HuH-7 (cell line): ENCODE measurements at regions not wholly inside any gene's neighbourhood (a gene's known extent, or its start where the extent isn't known, plus 50 kb on each side); places are given as distances from the start of the nearest gene placed in this dataset.
"Not testable (repeated sequence)": the region's sequence is repeated elsewhere in the genome, so short reads cannot be mapped to it uniquely, and the experiment has no call there.

Experiments used
- DNase-seq: peaks from one replicate; pipeline ENCODE4 v3.0.0; 2011; ENCODE audit warnings: low spot score

DNA sequence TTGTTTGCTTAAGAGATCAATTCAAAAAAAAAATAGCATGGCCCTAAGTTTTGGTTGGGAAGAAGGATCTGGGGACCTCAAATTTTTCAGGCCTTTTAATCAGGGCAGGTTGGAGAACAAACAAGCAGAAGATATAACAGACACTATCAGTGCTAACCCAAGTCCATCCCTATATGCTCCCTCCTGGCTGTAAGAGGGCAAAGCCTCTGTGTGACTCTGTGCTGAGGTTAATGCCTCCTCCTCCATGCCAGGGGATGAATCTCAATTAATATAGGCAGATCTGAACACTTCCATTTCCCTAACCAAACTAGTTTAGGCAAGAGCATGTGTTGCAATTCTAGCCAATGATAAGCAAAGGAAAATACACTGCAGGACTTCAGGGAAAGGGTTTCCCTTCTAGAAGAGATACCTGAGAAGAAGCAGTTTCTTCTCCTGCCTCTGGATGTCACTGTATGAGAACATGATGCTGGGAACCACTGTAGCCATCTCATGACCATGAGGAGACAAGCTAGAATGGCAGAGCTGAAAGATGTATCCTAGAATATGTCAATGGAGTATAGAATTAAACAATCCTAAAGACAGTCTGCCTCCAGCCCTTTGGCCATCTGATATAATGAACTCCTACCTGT lies 76.0 kb downstream of the CHD9NB start:
- DNase-seq = peak; percentile 17

DNA sequence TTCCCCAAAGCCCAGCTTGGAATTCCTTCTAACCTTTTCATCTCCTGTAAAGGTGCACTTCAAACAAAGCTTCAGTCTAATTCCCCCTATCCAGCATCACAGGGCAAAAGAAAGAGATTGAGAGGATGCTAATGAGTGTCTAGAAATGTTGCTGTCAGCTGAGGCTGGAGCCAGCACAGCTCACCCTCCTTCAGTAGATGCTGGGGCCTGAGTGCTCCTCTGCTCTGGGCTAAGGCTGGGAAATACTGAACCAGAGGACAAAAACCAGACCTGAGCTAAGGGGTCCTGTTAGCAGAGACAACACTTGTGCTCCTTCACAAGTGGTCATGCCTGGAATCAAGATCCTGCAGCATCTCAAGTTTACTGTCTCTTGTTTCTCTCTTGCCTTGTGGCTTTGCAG lies 85.0 kb downstream of the CHD9NB start:
- no peak for DNase-seq

DNA sequence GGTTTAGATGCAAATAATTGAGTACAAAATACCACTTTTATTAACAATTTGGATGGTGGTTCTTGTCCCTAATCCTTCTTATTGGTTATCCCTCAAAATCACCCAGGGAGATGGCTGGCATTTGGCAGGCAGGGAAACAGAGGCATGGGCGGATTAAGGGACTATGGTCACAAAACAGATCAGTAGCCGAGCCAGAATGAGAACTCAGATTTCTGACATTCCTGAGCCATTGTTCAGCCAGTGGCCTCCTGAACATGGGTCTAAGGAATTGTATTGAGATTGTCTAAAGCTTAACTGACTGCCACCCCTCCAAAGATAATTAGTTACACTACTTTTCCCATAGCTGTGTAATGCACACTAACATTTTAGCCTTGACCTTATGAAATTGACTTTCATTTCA lies 88.4 kb downstream of the CHD9NB start:
- no peak for DNase-seq

DNA sequence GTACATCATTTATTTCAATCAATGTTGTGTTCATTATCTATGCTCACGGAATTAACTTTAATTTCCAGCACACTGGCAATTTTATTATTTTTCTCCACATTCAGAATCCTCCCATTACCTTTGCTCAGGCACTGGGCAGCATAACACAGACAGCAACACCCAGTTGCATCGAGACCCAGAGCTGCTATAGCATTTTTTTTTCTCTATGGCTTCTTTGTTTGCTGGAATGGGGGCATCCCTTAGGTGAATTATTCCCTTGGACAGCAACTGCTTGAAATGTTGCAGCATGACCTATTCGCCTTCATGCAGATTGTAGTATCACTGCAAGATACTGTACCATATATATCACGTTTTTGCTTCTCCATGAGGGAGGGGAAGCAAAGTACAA lies 88.8 kb downstream of the CHD9NB start:
- no peak for DNase-seq

DNA sequence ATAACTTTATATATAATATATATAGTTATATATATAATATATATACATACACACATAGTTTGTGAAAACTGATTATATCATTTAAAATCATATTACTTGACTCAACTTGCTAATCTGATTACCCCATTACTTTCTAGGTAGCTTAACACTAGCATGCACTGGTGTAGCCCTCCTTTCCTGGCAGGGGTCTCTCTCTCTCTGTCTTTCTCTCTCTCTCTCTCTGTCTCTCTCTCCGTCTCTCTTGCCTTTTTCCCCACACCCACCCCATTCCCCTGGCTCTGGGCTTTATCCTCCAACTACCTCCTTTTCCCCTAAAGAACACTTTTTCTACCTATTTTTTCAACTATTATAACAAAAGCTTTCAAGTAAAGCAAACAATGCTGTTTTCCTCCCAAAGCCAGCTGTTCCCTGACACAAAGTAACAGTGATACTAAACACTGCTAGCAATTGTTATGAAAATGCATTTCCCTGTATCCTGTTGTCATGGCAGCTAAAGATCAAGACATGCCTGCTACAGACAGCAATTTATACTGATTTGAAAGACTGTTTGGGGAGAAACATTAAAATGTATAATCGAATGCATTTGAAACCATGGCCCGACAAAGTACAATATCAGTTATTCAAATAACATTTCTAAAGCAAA lies 89.4 kb downstream of the CHD9NB start:
- DNase-seq = no peak

DNA sequence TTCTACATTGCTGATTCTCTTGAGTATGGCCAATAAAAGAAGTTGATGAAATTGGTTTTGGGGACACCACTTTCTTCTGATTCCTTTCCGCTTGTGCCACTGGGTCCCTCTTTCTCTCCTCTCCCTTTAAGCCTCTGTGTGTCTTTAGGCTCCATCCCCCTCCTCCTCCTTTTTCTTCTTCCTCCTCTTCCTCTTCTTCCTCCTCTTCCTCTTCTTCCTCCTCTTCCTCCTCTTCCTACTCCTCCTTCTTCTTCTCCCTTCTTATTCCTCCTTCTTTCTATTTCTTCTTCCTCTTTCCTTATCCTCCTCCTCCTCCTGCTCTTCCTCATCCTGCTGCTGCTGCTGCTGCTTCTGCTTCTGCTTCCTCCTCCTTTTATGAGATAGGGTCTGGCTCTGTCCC lies 93.7 kb downstream of the CHD9NB start:
- no peak for DNase-seq

DNA sequence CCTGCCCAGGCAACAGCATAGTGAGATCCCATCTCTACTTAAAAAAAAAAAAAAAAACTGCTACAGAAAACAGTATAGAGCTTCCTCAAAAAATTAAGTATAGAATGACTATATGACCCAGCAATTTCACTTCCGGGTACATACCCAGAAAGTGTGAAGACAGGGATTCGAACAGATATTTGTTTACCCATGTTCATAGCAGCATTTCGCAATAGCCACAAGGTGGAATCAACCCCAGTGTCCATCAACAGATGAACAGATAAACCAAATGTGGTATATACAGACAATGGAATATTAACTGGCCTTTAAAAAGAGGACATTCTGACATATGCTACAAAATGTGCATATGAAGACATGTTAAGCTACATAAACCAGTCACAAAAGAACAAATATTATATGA lies 95.5 kb downstream of the CHD9NB start:
- DNase-seq = no peak

DNA sequence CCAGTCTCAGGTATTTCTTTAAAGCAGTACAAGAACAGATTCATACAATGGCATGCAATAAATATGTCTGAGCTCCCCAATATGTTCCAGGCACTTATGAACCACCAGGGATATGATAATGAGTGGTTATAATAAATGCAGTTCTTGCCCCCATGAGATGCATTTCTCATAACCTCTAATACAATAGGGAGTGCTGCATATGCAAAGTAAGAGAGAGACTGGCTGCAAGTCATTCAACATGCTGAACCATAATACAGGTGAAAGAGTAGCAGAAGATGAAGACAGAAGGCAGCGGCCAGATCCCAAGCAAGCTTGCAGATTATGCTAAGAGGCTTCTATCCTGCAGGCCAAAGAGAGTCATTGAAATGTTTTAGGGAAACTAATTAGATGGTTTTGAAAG lies 96.7 kb downstream of the CHD9NB start:
- no peak for DNase-seq

DNA sequence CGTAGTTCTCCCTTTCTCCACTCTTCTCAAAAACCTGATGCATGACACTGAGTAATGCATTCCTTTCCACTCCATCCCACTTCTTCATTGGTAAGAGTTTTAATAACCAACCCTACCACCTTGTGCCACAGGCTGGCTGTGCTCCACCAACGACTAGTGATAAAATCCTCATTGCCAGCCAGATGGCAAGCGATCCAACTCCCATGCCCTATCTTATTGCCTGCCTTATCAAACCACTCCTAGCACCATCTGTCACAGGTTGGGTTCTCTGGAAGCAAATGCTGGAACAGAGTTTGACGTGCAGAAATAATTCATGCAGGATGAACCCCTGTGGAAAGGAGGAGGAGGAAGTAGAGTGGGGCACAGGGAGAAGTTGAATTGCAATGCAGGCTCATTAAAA lies 99.5 kb downstream of the CHD9NB start:
- DNase-seq = no peak

DNA sequence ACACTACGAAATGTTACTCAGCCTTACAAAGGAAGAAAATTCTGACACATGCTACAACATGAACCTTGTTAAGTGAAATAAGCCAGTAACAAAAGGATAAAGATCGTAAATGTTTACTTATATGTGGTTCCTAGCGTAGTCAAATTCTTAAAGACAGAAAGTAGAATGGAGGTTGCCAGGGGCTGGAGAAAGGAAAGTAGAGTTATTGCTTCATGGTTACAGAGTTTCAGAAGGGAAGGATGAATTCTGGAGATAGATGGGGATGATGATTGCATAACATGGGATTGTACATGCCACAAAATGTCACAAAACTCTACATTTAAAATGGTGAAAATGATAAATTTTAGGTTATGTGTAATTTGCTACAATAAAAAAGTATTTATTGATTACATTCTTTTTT lies 103.8 kb downstream of the CHD9NB start:
- no peak for DNase-seq

DNA sequence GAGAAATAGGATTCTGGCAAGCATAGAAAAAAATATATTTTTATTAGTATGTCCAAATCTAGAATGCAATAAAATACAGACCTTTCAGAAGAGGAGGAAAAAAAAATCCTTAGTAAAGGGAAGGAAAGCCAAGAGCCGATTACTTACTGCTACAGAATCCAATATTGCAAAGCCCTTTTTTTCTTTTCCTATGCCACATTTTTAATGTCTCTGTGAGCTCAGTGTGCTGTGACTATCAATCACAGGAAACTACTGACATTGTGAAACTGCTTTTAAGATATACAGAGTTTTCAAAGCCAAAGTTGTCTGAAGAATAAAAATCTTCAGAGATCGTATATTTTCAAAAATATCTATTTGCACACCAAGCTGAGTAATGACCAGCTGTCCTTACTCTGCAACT lies 120.4 kb downstream of the CHD9NB start:
- DNase-seq = no peak

DNA sequence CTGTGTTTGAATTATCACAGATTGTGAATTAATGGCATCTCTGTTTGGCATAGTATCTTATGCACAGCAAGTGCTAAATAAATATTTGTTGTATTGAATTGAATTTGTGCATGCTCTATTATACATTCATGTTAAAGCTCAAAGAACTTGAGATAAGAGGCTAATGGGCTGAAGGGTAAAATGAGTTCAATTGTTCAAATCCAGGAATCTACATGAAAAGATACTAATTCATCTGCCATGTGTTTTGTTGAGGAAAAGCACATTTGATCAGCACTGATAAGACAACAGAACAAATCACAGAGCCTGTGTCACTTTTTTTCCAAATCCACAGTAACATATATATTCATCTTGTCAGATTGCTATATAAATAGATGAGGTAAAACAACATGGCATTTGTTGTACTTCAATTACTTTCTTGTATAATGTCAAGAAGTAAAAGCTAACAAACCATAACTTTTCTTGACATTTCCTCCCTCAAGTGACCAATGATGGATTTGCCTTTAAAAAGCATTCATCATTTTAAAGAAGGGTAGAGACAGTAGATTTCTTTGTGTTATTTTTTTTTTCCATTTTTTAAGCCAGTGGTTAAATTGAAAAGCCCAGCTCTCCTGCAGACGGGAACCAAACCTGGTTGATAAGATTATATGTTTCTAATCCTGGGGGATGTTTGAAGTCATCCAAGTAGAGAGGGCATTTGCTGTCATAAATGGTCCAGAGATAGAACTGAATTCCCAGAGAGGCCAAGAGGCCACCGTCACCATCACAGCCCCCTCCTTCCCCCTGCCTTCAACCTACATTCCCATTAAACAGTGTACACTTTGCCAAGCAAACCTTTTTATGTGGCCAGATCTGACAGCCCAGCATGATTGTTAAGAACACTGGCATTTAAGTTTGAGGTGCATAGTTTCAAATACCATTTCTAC lies 123.0 kb downstream of the CHD9NB start:
- DNase-seq = no peak

DNA sequence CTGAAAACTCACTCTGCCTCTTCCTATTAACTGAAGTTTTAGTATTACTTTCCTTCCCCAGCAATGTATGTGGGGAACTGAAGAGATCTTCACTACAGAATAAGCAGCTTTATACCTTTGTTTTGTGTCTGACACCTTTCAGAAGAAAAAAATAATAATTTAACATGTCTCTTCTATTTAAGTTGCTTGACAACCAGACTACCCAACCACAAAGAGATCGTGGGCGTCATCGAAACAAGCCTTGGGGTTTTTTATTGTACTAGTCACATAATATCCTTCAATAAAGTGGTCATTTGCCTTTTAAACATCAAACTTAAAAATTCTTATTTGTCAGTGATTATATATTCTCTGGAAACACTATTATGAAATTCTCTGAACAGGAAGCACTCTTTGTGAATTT lies 123.7 kb downstream of the CHD9NB start:
- DNase-seq = no peak

DNA sequence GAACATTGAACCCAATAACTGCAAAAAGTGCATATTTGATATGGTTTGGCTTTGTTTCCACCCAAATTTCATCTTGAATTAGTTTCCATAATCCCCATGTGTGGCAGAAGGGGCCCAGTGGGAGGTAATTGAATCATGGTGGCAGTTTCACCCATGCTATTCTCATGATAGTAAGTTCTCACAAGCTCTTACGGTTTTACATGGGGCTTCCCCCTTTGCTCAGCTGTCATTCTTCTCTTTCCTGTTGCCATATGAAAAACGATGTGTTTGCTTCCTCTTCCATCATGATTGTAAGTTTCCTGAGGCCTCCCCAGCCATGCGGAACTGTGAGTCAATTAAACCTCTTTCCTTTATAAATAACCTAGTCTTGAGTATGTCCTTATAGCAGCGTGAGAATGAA lies 127.6 kb downstream of the CHD9NB start:
- DNase-seq = no peak

DNA sequence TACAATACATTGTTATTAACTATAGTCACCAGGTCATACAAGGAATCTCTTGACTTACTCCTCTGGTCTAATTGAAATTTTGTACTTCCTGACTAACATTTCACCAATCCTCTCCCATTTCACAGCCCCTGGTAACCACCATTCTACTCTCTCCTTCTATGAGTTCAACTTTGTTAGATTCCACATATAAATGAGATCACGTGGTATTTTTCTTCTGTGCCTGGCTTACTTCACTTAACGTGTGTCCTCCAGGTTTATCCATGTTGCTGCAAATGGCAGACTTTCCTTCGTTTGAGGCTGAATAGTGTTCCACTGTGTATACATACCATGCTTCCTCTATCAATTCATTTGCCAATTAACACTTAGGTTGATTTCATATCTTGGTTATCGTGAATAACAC lies 128.5 kb downstream of the CHD9NB start:
- no peak for DNase-seq

DNA sequence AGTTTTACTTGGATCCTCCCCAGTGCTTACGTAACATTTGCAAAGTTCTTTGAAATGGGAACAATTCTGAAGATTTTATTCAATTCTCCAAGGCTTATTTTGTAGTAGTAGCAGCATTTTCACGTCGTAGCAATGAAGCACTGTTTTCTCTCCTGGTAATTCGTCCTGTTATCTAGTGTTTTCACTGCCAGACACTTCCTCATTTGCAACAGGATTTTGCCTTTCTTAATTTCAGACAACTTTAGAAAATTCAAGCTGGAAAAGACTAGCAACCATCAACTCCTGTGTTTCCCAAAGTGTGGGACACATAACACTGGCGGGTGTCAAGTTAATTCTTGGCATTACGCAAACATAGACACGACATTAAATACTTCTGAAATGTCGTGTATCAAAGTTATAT lies 131.6 kb downstream of the CHD9NB start:
- DNase-seq = no peak

DNA sequence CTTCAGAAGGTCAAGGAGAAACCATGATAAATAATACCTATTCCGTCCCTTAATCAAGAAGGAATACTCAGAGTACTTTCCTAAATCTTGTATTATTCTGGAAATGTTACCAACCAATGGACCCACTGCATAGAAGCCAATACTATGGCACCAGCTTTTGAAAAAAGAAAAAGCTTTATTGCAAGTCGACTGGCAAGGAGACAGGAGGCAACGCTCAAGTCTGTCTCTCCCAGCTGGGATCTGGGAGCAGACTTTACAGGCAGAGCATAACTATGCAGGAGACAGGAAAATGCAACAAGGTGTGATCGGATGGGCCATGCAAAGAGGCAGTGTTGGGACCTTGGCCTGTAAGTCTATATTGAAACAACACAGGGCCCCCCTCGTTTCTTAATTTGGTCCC lies 132.4 kb downstream of the CHD9NB start:
- DNase-seq = no peak

DNA sequence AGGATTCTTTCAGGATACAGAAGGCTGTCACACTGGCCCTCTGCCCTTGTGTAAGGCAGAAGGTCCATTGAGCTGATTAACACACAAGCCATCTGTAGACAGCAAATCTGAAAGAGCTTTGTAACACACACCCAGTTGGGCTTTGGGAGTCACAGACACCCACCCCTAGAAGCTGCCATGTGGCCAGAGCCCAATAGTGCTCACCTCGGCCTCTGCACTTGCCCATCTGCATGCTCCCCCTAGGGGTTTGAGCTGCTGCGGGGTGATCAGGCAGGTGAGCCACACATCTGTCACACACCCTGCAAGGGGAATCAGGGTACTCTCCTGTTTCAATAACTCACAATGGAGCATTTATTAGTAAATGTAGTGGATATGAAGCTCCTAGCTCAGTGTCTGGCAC lies 138.3 kb downstream of the CHD9NB start:
- DNase-seq = no peak

DNA sequence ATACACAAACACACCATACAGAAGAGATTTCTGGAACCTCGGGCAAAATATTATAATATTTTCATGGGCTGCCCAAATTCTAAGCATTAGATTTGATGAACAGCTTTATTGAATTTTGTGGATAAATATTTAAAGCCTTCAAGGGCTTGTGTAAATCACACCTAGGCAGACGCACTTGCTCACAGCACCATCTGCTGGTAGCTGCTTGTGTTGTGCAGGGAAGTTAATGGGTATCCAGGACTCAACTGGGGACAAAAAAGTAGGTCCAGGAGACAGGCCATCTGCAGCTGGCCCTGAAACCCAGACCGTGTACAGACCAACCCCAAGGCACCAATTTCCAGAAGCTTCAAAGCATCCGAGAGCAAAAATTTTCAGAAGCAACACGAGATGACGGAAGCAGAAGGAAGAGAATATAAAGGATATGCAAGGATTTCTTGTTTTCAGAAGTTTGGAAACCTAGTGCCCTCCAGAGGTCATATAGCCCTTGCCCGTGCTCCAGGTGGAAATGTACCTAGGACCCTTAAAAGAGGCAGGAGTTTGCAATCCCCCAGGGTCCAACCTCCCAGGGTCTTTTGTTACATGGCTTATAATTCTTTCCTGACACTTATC lies 140.0 kb downstream of the CHD9NB start:
- DNase-seq = peak; percentile 34

DNA sequence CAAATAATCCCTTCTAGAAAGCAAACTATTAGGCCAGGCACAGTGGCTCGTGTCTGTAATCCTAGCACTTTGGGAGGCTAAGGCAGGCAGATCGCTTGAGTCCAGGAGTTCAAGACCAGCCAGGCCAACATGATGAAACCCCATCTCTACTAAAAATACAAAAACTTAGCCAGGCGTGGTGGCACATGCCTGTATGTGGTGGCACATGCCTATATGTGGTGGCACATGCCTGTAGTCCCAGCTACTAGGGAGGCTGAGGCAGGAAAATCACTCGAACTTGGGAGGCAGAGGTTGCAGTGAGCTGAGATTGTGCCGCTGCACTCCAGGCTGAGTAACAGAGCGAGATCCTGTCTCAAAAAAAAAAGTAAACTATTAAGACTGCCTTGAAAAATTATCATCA lies 144.6 kb downstream of the CHD9NB start:
- DNase-seq = not testable (repeated sequence)

DNA sequence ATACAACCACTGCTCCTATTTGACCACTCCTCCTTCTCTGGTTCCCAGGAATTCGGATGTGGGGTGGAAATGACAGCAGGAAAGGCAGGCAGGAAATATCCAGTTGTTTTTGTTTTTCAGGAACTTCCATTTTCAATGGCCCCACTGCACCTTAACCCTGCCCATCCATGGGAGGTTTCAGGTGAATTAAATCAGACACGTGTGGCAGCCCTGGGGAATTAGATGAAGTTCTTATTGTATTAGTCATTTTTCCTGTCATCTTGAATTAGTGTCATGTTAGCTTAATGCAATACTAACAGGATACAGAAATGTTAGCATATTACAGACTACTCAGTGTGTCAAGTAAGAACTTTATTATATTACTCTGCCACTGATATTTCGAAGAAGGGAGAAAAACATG lies 146.4 kb downstream of the CHD9NB start:
- DNase-seq = no peak

DNA sequence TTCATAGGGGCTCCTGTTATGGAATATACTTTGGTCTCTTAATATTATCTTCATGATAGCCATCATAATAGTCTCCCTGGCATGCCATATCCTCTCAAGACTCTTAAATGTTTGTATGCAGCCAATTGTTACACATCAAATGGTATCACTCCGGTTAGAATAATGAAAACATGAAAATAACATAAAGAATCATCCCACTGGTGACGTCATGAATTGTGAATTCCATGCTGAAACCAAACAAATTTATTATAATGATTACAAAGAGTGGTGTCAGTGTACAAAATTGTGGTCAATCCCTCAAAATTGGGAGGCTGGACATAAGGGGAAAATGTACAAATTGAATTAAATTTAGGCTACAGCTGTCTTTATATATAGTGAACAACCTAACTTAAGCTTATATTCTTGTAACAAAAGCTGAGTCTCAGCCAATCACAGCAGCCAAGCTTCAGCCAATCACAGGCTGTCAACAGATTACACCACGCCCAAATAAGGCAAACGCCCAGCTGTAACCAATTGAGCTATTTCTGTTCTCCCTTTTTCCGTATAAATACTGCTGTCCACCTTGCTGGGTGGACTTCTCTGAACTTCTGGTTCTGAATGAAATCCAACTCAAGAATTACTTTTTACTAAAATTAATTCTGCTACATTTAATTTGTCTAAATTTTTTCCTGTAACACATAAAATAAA lies 156.1 kb downstream of the CHD9NB start:
- no peak for DNase-seq
